Left kidney (tissue), 1 donor: ENCODE measurements at regions not wholly inside any gene's neighbourhood (a gene's known extent, or its start where the extent isn't known, plus 50 kb on each side); places are given as distances from the start of the nearest gene placed in this dataset.
"Not testable (repeated sequence)": the region's sequence is repeated elsewhere in the genome, so short reads cannot be mapped to it uniquely, and the experiment has no call there.

Experiments used
- DNase-seq: peaks from one replicate; pipeline ENCODE4 v3.0.0-alpha.2; 2013

- no peak for DNase-seq
These were observed 121.2 kb upstream of the GRIN3A start for GRCh38 chr9:101859620-101860019.

- DNase-seq = no peak
These were observed 119.6 kb upstream of the GRIN3A start for GRCh38 chr9:101858026-101858425.

- no peak for DNase-seq
These were observed 110.8 kb upstream of the GRIN3A start for GRCh38 chr9:101849102-101849707.

GRCh38 chr9:101848485-101848919 is 110.1 kb upstream of the GRIN3A start:
- DNase-seq = peak; percentile 48

- no peak for DNase-seq
These were observed 107.7 kb upstream of the GRIN3A start for GRCh38 chr9:101846161-101846560.

- DNase-seq = no peak
These were observed 102.3 kb upstream of the GRIN3A start for GRCh38 chr9:101840694-101841188.

GRCh38 chr9:101838988-101839387 is 100.5 kb upstream of the GRIN3A start:
- DNase-seq = not testable (repeated sequence)

- DNase-seq = no peak
These were observed 97.6 kb upstream of the GRIN3A start for GRCh38 chr9:101836021-101836420.

- DNase-seq = no peak
These were observed 94.0 kb upstream of the GRIN3A start for GRCh38 chr9:101832486-101832885.

- not testable (repeated sequence) for DNase-seq
These were observed 83.0 kb upstream of the GRIN3A start for GRCh38 chr9:101821450-101821849.

- not testable (repeated sequence) for DNase-seq
These were observed 82.5 kb upstream of the GRIN3A start for GRCh38 chr9:101820983-101821382.

- DNase-seq = no peak
These were observed 75.6 kb upstream of the GRIN3A start for GRCh38 chr9:101814064-101814463.

- not testable (repeated sequence) for DNase-seq
These were observed 69.4 kb upstream of the GRIN3A start for GRCh38 chr9:101807879-101808278.

- DNase-seq = no peak
These were observed 57.6 kb upstream of the GRIN3A start for GRCh38 chr9:101796044-101796443.

GRCh38 chr9:101795147-101795546 is 56.7 kb upstream of the GRIN3A start:
- DNase-seq = no peak

GRCh38 chr9:101792475-101792874 is 54.0 kb upstream of the GRIN3A start:
- DNase-seq = no peak

- DNase-seq = peak; percentile 53
These were observed 53.5 kb upstream of the GRIN3A start for GRCh38 chr9:101791938-101792337.

- no peak for DNase-seq
These were observed 53.1 kb upstream of the GRIN3A start for GRCh38 chr9:101791533-101791932.
